PC-3 (cell line): ENCODE measurements at regions not wholly inside any gene's neighbourhood (a gene's known extent, or its start where the extent isn't known, plus 50 kb on each side); places are given as distances from the start of the nearest gene placed in this dataset.

Experiments used
- ATAC-seq: fragments of 200-7000 bp; cut with Tn5 transposase; 2 replicates; pipeline ENCODE4 v1.9.1; 2020; ENCODE audit warnings: mild to moderate bottlenecking, moderate library complexity
- BruUV-seq: library from RNA; stranded (reverse); fragments of 400-500 nt; replicated peaks from 2 replicates; lab custom pipeline; 2021; lab: Mats Ljungman, UMichigan
- CTCF ChIA-PET: fragments of 300-600 bp; sonication (Branson Sonifier 250); formaldehyde crosslinking; loops from one replicate; lab custom pipeline; 2022; ENCODE audit warnings: antibody characterized with exemption; lab: Charles Lee
- POLR2A ChIA-PET: fragments of 300-600 bp; sonication (Branson Sonifier 250); formaldehyde crosslinking; loops from one replicate; lab custom pipeline; 2022; ENCODE audit warnings: antibody characterized with exemption; ENCODE audit not compliant: unreplicated experiment; lab: Charles Lee
- DNase-seq: peaks from one replicate; pipeline ENCODE4 v3.0.0-alpha.2; 2015
- H2AFZ ChIP-seq: fragments of 300-600 bp; sonication (generic); 2 replicates; pipeline ENCODE4 v1.6.0; 2016; ENCODE audit warnings: antibody characterized with exemption, low read length
- H3F3A ChIP-seq: fragments of 300-600 bp; sonication (generic); one replicate; pipeline ENCODE4 v1.6.0; 2017; ENCODE audit warnings: antibody characterized with exemption, low read length, control low read depth, mild to moderate bottlenecking; ENCODE audit not compliant: unreplicated experiment
- H3K27ac ChIP-seq: fragments of 300-600 bp; sonication (generic); 2 replicates; pipeline ENCODE4 v1.5.1; 2016; ENCODE audit warnings: mild to moderate bottlenecking, low read length
- H3K27me3 ChIP-seq: fragments of 300-600 bp; sonication (generic); 2 replicates; pipeline ENCODE4 v1.6.1; 2016; ENCODE audit warnings: low read length, mixed read lengths
- H3K36me3 ChIP-seq: fragments of 300-600 bp; sonication (generic); 2 replicates; pipeline ENCODE4 v1.6.1; 2016; ENCODE audit warnings: low read depth, mixed run types, low read length, mixed read lengths
- H3K4me1 ChIP-seq: fragments of 300-600 bp; sonication (generic); 2 replicates; pipeline ENCODE4 v1.5.1; 2016; ENCODE audit warnings: low read length; ENCODE audit not compliant: insufficient read depth
- H3K4me2 ChIP-seq: fragments of 300-600 bp; sonication (generic); 2 replicates; pipeline ENCODE4 v1.6.0; 2016; ENCODE audit warnings: low read length
- H3K4me3 ChIP-seq: fragments of 300-600 bp; sonication (generic); 2 replicates; pipeline ENCODE4 v1.5.1; 2016; ENCODE audit warnings: mild to moderate bottlenecking, low read length, mixed read lengths
- H3K79me2 ChIP-seq: fragments of 300-600 bp; sonication (generic); 2 replicates; pipeline ENCODE4 v1.6.1; 2017; ENCODE audit warnings: low read length, mixed read lengths
- H3K9ac ChIP-seq: fragments of 300-600 bp; sonication (generic); 2 replicates; pipeline ENCODE4 v1.6.0; 2016; ENCODE audit warnings: mild to moderate bottlenecking, low read length
- H3K9me2 ChIP-seq: fragments of 300-600 bp; sonication (generic); replicated peaks from 2 replicates; pipeline ENCODE4 v1.6.1; 2016; ENCODE audit warnings: mixed run types, low read length, mixed read lengths
- H3K9me3 ChIP-seq: fragments of 300-600 bp; sonication (generic); 2 replicates; pipeline ENCODE4 v1.6.1; 2016; ENCODE audit warnings: low read length, mixed read lengths
- H4K20me1 ChIP-seq: fragments of 300-600 bp; sonication (generic); 2 replicates; pipeline ENCODE4 v1.6.1; 2016; ENCODE audit warnings: low read length, mixed read lengths
- CTCF ChIP-seq: fragments of 300-600 bp; sonication (generic); conservative IDR thresholded peaks from 2 replicates; pipeline ENCODE4 v1.5.1; 2017; ENCODE audit warnings: antibody characterized with exemption, low read depth, mild to moderate bottlenecking, low read length
- EZH2 ChIP-seq: fragments of 300-600 bp; sonication (generic); IDR thresholded peaks from one replicate; pipeline ENCODE4 v1.6.1; 2017; ENCODE audit warnings: antibody characterized with exemption, mild to moderate bottlenecking, low read length; ENCODE audit not compliant: unreplicated experiment
- EZH2phosphoT487 ChIP-seq: fragments of 300-600 bp; sonication (generic); IDR thresholded peaks from 2 replicates; pipeline ENCODE4 v1.6.1; 2018; ENCODE audit warnings: mild to moderate bottlenecking, antibody characterized with exemption, low read length, borderline replicate concordance
- intact Hi-C: fragments of 100-400 bp; cut with micrococcal nuclease; formaldehyde crosslinking; loops from 2 replicates; pipeline ENCODE4 v1.9.0; 2023

DNA sequence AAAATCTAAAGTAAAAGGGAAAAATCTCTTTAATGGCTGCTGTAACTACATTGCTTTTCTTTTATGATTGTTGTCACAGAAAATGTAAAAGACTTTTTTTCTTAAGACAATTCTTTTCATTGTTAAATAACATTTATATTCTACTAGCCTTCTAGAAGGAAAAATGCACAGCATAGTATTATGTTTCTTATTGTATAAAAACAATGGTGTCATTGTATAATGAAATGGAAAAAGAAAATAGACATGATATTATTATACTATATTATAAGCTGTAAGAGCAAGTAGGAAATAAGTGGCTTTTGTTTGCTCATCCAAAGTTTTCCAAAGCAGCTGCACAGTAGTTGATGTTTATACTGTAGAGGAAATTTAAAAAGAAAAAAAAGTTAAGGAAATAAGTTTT, 1021.7 kb downstream of the EFNA5 start:
- no peaks in the 10 kb centered on the region for H3K4me1 ChIP-seq
- H3K9ac ChIP-seq: no peak overlapping the region
- TF ChIP-seq EZH2: no peak
- no peaks in the 10 kb centered on the region for H3K79me2 ChIP-seq
- intact Hi-C loops: no loop called here
- no peak overlapping the region for H3K4me3 ChIP-seq
- H3K36me3 ChIP-seq: no peaks in the 10 kb centered on the region
- no peaks in the 10 kb centered on the region for H3K9me3 ChIP-seq
- 0 out of 2 replicates have a peak overlapping the region, but pooled peaks have one; percentile 15 for H2AFZ ChIP-seq
- no peaks in the 10 kb centered on the region for H4K20me1 ChIP-seq
- no peak overlapping the region for H3K27ac ChIP-seq
- POLR2A ChIA-PET: no interaction called here
- no peaks in the 10 kb centered on the region for H3K27me3 ChIP-seq
- no TSS peak for BruUV-seq
- no peak overlapping the region for H3K4me2 ChIP-seq
- H3K9me2 ChIP-seq: no peaks in the 10 kb centered on the region
- no peaks in the 10 kb centered on the region for H3F3A ChIP-seq
- CTCF ChIA-PET: no interaction called here
- ATAC-seq (no peak), DNase-seq (no peak)

GRCh38 chr5:106648401-106648800, 1022.3 kb downstream of the EFNA5 start:
- no TSS peak for BruUV-seq
- no peak for DNase-seq
- intact Hi-C loops: no loop called here
- Histone ChIP-seq H3K9me3 (no peaks in the 10 kb centered on the region), H3K4me3 (no peak overlapping the region), H3K27ac (no peak overlapping the region), H3K27me3 (no peaks in the 10 kb centered on the region), H3K9ac (no peak overlapping the region), H3F3A (no peaks in the 10 kb centered on the region), H3K36me3 (no peaks in the 10 kb centered on the region), H3K4me2 (no peak overlapping the region), H3K79me2 (no peaks in the 10 kb centered on the region), H4K20me1 (no peaks in the 10 kb centered on the region), H2AFZ (0 out of 2 replicates have a peak overlapping the region, but pooled peaks have one; percentile 15), H3K9me2 (no peaks in the 10 kb centered on the region), H3K4me1 (no peaks in the 10 kb centered on the region)
- CTCF ChIA-PET: no interaction called here
- POLR2A ChIA-PET: no interaction called here
- TF ChIP-seq EZH2phosphoT487 (no peak), CTCF (no peak), EZH2 (no peak)
- ATAC-seq: no peak

DNA sequence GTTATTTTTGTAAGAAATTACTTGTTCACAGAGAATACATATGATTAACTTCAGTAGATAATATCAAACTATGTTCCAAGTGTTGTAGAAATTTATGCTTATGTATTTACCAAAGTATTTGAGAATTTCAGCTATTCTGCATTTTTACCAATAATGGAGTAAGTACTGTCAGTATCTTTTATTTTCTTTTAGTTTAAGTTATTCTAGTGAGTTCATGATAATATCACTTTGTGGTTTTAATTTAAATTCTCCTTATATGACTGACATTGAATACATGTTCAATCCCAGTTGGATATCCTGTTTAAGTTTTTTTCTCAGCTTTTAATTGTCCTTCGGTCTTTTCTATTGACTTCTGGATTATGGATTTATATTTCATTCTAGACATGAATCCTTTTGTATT, 1024.6 kb downstream of the EFNA5 start:
- H3K27ac ChIP-seq: no peak overlapping the region
- DNase-seq (no peak), ATAC-seq (no peak)
- no TSS peak for BruUV-seq
- H2AFZ ChIP-seq: no peak overlapping the region
- no peaks in the 10 kb centered on the region for H3F3A ChIP-seq
- H3K9me2 ChIP-seq: no peaks in the 10 kb centered on the region
- ChIA-PET CTCF (no interaction called here), POLR2A (no interaction called here)
- TF ChIP-seq EZH2phosphoT487 (no peak), CTCF (no peak), EZH2 (no peak)
- H4K20me1 ChIP-seq: no peaks in the 10 kb centered on the region
- no peaks in the 10 kb centered on the region for H3K79me2 ChIP-seq
- no peak overlapping the region for H3K4me2 ChIP-seq
- no peaks in the 10 kb centered on the region for H3K27me3 ChIP-seq
- intact Hi-C loops: no loop called here
- no peak overlapping the region for H3K9ac ChIP-seq
- H3K4me1 ChIP-seq: no peaks in the 10 kb centered on the region
- no peaks in the 10 kb centered on the region for H3K36me3 ChIP-seq
- H3K4me3 ChIP-seq: no peak overlapping the region
- no peaks in the 10 kb centered on the region for H3K9me3 ChIP-seq
